GM12872 (cell line): ENCODE measurements at regions not wholly inside any gene's neighbourhood (a gene's known extent, or its start where the extent isn't known, plus 50 kb on each side); places are given as distances from the start of the nearest gene placed in this dataset.

Experiments
- CTCF ChIP-seq: IDR thresholded peaks from 3 replicates; pipeline ENCODE4 v1.5.1; 2011; ENCODE audit warnings: low read depth, mild to moderate bottlenecking, low read length, moderate library complexity; ENCODE audit not compliant: insufficient read depth

DNA sequence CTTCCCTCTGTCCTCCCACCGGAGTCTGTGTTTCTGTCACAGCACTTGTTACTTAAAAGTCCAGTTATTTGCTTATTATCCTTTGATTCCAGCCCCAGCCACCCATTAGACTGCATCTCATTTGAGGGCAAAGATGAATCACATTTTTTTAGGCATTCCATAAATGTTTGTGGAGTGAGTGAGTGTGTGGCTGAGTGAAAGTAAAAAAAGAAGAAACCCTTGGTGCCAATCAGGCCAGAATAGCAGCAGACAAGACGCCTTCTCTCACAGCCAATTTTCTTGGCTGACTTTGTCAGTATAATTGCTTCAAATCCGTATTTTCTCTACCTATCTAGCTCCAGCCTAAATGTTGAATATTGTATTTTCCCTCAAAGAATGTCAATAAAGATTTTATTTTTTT, 613.0 kb upstream of the WWC1 start:
- TF ChIP-seq CTCF: no peak

GRCh38 chr5:167684251-167684650, 607.2 kb upstream of the WWC1 start:
- no peak for TF ChIP-seq CTCF

DNA sequence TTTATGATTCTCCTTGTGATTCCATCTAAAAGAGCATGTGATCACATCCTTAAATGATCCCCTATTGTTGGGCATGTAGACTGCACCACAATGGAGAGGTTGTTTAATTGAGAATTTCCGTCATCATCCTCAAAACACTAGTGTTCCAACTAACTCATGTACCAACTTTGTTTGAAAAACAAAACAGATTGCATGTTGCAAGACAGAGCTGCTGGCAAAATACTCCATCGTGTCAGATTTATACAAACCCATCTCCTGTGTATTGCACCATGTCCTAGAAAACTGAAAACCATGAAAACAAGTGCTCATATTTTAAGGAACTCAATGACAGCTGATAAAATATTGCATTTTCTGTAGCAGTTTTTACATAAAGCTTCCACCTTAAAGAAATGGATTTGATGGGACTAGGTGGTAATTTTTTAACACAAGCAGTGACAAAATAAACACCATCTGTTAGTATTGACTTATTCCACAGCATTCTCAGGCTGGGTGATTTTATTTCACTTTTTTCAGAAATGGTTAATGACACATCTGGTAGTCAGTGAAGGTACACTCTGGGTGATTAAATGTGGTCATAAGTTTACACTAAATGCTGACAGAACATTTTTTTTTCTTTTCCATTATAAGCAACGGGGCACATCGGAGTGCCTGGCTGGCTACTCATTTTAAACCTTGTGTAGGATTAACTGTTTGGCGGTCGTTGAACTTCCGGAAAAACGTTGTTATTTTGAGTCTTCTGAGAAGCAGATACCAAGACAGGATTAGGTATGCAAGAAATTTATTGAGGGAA, 602.9 kb upstream of the WWC1 start:
- TF ChIP-seq CTCF: no peak

DNA sequence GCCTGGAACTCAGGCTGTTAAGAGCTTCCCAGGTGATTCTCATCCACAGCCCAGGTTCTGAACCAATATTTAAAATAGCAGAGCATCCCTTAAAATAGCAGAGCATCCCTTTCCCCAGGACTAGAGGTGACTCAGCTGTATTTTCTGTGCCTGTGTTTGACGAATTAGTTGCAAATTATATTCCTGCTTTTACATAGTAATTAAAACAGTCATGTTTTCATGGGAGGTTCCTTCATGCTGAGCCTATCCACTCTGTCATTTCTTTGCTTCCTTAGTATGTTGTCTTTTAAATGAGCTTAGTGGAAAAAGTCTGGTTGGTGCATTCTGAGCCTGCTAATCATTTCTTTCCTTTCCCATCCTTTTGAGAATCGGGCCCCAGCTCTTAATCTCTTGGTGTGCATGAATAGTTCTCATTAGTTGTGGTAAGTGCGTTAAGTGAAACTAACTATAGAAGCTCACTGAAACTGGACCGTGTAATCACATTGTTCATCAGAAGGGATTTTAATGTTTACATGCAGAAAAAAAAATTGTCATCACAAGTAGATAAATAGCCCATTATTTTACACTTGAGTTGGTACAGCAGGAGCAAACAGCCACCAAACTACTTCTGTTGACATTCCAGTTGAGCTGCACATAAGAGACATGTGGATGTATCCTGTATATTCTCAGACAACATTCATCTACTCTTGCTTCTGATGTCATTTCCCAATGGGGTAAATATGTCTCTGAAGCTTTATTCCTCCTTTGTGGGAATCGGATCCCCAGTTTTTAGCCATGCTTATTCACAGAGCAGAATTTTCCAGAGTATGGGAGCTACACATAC, 596.9 kb upstream of the WWC1 start:
- TF ChIP-seq CTCF: no peak

GRCh38 chr5:167696558-167697314, 594.7 kb upstream of the WWC1 start:
- no peak for TF ChIP-seq CTCF

GRCh38 chr5:167699432-167699831, 592.0 kb upstream of the WWC1 start:
- no peak for TF ChIP-seq CTCF

DNA sequence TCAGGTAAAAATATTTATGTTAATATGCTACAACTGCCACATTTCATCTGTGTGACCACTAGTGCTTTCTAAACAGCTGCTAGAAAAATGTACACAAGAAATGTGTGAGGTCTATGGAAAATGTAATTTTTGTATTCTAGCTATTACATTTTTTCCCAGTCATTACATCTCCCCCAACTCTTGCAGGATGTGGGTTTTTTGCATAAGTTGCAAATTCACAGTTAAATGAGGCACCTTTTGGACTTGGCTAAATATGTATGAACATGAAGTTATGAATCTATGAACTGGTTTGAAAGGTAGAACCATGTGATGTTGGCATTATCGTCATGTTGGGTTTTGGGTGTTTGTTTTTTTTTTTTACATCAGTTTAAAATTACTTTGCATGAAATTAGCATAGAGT, 590.4 kb upstream of the WWC1 start:
- no peak for TF ChIP-seq CTCF
